Spleen (tissue), 7 donors: ENCODE measurements at regions not wholly inside any gene's neighbourhood (a gene's known extent, or its start where the extent isn't known, plus 50 kb on each side); places are given as distances from the start of the nearest gene placed in this dataset.

Experiments
- CTCF ChIP-seq, 11 experiments: fragments of 200-600 bp in 7 of 11; fragments of 450-650 bp in 4 of 11; sonication (generic) in 4 of 11; IDR thresholded peaks in 8 of 11; conservative IDR thresholded peaks in 3 of 11; 1 replicate in 7 of 11; 2 replicates in 4 of 11; pipeline versions ENCODE4 v1.4.0 to v1.8.0; 2016 to 2021; ENCODE audit warnings: antibody characterized with exemption in 11 of 11, inconsistent platforms in 4 of 11, mild to moderate bottlenecking in 1 of 11
- POLR2A ChIP-seq, 3 donors: fragments of 450-650 bp; IDR thresholded peaks; one replicate each; pipeline ENCODE4 v1.5.1; 2017; ENCODE audit warnings: antibody characterized with exemption in 3 of 3, mild to moderate bottlenecking in 1 of 3
- POLR2AphosphoS5 ChIP-seq, 3 donors: sonication (generic); formaldehyde crosslinking; IDR thresholded peaks; one replicate each; pipeline ENCODE4 v1.5.1; 2017; ENCODE audit warnings: antibody characterized with exemption in 3 of 3
- donor health status: DM: no; HTN: no; CAD: no; lungs with moderate emphysema.
- donor health status: DM: no; HTN: no; CAD: no.
- donor health status: DM: no; HTN: no; CAD: no.

GRCh38 chr19:5224480-5224879 is 116.1 kb downstream of the PTPRS start:
- TF ChIP-seq CTCF (IDR thresholded peaks at IDR 0.05 in 8 of 11, conservative IDR thresholded peaks at IDR 0.05 in 3 of 11) (no peak), POLR2A (IDR thresholded peaks at IDR 0.05) (no peak), POLR2AphosphoS5 (IDR thresholded peaks at IDR 0.05) (no peak)
